Brain microvascular endothelial cell (primary cell): ENCODE measurements at regions not wholly inside any gene's neighbourhood (a gene's known extent, or its start where the extent isn't known, plus 50 kb on each side); places are given as distances from the start of the nearest gene placed in this dataset.

Experiments used
- DNase-seq: peaks from one replicate; pipeline ENCODE4 v3.0.0-alpha.2; 2020
- H3K27ac ChIP-seq: fragments of 250-450 bp; sonication (Bioruptor Pico); 2 replicates; pipeline ENCODE4 v1.5.1; 2020; ENCODE audit warnings: mild to moderate bottlenecking, moderate library complexity
- H3K27me3 ChIP-seq: fragments of 250-450 bp; sonication (Bioruptor Pico); replicated peaks from 2 replicates; pipeline ENCODE4 v1.5.1; 2020; ENCODE audit warnings: mild to moderate bottlenecking
- H3K36me3 ChIP-seq: fragments of 250-450 bp; sonication (Bioruptor Pico); replicated peaks from 2 replicates; pipeline ENCODE4 v1.5.1; 2020; ENCODE audit warnings: mild to moderate bottlenecking
- H3K4me3 ChIP-seq: 2 replicates; pipeline ENCODE4 v1.5.1; 2011; ENCODE audit warnings: low read depth, mild to moderate bottlenecking, control low read depth, low read length, moderate library complexity
- in situ Hi-C: cut with HindIII; loops from 2 replicates; pipeline ENCODE4 v1.10.0; 2017; ENCODE audit warnings: low sequenced_read_pairs, low pct_ligation_motif_present
- TF ChIP-seq, protein P1 (sequence below): IDR thresholded peaks from 2 replicates; pipeline ENCODE4 v1.5.1; 2011; ENCODE audit warnings: low read depth, mild to moderate bottlenecking, moderate library complexity, low read length, control low read depth, inconsistent platforms; ENCODE audit errors: missing control alignments

DNA sequence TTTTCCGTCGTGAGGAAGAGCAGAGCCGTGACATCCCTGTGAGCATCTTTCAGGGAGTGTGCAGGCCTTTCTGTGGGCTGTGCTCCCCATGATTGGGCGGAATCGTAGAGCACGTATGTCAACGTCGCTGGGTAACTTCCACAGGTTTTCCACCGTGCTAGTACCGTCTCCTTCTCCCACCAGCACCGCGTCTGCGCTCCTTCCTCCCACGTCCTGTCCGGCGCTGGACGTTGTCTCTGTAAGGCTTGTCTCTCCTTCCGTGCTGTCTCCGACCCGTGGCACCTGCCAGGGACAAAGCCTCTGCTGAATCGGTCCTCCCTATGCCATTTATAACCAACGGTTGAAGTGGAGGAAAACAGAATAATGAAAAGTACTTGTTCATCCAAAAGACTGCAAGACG, 386.7 kb downstream of the BRD1 start:
- H3K27me3 ChIP-seq: no peaks in the 10 kb centered on the region
- H3K4me3 ChIP-seq: no peak overlapping the region
- H3K36me3 ChIP-seq: no peaks in the 10 kb centered on the region
- no peak for DNase-seq
- TF ChIP-seq, protein P1, sequence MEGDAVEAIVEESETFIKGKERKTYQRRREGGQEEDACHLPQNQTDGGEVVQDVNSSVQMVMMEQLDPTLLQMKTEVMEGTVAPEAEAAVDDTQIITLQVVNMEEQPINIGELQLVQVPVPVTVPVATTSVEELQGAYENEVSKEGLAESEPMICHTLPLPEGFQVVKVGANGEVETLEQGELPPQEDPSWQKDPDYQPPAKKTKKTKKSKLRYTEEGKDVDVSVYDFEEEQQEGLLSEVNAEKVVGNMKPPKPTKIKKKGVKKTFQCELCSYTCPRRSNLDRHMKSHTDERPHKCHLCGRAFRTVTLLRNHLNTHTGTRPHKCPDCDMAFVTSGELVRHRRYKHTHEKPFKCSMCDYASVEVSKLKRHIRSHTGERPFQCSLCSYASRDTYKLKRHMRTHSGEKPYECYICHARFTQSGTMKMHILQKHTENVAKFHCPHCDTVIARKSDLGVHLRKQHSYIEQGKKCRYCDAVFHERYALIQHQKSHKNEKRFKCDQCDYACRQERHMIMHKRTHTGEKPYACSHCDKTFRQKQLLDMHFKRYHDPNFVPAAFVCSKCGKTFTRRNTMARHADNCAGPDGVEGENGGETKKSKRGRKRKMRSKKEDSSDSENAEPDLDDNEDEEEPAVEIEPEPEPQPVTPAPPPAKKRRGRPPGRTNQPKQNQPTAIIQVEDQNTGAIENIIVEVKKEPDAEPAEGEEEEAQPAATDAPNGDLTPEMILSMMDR: no peak
- in situ Hi-C loops: no loop called here
- no peak overlapping the region for H3K27ac ChIP-seq

- DNase-seq: no peak
- Histone ChIP-seq H3K27me3 (no peaks in the 10 kb centered on the region), H3K27ac (no peak overlapping the region), H3K4me3 (no peak overlapping the region), H3K36me3 (no peaks in the 10 kb centered on the region)
- in situ Hi-C loops: no loop called here
- TF ChIP-seq, protein P1: no peak
Observed at GRCh38 chr22:49439373-49439772, 388.3 kb downstream of the BRD1 start.

DNA sequence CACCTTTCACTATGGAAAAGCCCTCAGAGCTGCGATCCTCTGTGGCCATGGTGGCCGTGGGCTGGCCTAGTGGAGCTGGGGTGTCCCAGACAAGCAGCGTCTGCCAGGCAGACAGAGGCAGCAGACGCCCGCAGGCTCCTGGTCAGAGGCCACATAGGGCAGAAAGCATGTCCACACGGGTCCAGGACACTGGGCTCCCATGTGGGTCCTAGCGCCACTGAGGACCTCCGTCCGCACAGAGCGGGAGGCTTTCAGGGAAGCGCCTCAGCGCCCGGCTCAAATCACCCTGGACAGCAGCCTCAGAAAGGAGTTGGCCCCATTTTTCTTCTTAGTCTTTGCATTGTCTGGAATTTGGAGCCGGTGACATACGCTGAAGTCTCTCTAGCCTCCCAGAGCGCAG, 389.7 kb downstream of the BRD1 start:
- in situ Hi-C loops: no loop called here
- H3K27ac ChIP-seq: no peak overlapping the region
- no peak overlapping the region for H3K4me3 ChIP-seq
- no peaks in the 10 kb centered on the region for H3K36me3 ChIP-seq
- no peaks in the 10 kb centered on the region for H3K27me3 ChIP-seq
- TF ChIP-seq, protein P1: no peak
- DNase-seq: no peak

DNA sequence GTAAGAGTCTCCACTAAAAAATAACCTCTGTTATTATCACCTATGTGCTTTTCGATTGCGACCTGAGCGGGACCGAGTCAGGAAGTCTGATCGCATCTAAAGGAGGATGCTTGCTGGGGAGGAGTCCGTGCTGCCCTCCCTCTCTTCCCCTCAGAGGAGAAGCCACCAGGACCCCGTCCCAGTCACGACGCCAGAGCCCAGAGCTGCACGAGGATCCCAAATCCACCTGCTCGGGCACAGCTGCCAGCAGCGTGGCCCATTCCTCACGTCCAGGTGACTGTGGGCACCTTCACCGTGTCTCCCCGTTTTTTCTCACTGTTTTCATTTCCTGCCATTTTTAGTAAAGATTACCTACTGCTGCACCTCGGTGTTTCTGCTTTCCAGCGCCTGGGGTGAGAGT, 390.3 kb downstream of the BRD1 start:
- in situ Hi-C loops: no loop called here
- no peaks in the 10 kb centered on the region for H3K27me3 ChIP-seq

GRCh38 chr22:49436056-49436455, 391.6 kb downstream of the BRD1 start:
- in situ Hi-C loops: no loop called here
- Histone ChIP-seq H3K36me3 (no peaks in the 10 kb centered on the region), H3K27me3 (no peaks in the 10 kb centered on the region), H3K27ac (no peak overlapping the region), H3K4me3 (no peak overlapping the region)
- no peak for DNase-seq
- TF ChIP-seq, protein P1: no peak

More for the DNA sequence above, 390.3 kb downstream of the BRD1 start:
- DNase-seq: no peak
- H3K36me3 ChIP-seq: no peaks in the 10 kb centered on the region
- H3K4me3 ChIP-seq: no peak overlapping the region
- no peak overlapping the region for H3K27ac ChIP-seq
- TF ChIP-seq, protein P1: no peak

DNA sequence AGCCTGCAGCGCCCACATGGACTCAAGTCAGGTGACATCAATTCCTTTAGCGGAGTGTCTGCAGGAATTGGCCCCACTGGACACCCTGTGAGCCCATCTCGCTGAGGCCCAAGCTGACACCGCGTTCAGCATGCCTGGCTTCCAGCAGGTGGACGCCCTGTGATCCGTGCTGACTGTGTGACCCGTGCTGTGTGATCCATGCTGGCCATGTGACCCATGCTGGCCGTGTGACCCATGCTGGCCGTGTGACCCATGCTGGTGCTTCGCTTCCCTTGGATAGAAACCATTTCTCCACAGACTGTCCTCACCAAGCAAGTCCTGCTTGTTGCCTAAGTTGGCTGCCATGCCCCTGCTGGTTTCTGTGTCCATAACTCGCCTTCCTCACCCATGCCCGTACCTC, 392.1 kb downstream of the BRD1 start:
- no peak overlapping the region for H3K4me3 ChIP-seq
- DNase-seq: no peak
- no peaks in the 10 kb centered on the region for H3K36me3 ChIP-seq
- no peaks in the 10 kb centered on the region for H3K27me3 ChIP-seq
- in situ Hi-C loops: no loop called here
- TF ChIP-seq, protein P1: no peak
- H3K27ac ChIP-seq: no peak overlapping the region
